ENCODE measurements at regions not wholly inside any gene's neighbourhood (a gene's known extent, or its start where the extent isn't known, plus 50 kb on each side); places are given as distances from the start of the nearest gene placed in this dataset.

DNA sequence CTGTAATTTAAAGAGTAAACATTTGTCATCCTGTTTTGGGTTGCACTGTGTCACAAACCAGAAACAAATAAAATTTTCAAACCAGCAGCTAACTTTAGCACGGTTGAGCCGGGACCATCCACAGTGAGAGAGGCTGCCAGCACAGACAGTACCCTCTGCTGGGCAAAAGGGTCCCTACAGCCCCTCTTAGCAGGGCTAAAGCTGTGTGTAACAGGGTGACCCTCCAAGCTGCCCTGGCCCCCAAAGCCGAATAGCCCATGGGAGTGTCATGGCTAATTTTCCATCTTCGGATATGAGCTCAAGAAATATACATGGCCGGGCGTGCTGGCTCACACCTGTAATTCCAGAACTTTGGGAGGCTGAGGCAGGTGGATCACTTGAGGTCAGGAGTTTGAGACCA is 157.1 kb upstream of the GRIN2B start:
- Mint-ChIP-seq H3K4me3 (no peak overlapping the region), H3K4me1 (no peaks in the 10 kb centered on the region), H3K36me3 (no peaks in the 10 kb centered on the region), H3K27ac (no peak overlapping the region), H3K27me3 (peaks cover 0 to 12% (median 8%) of the 10 kb centered on the region in 5 donors), H3K9me3 (peaks cover 0 to 2% (median 0%) of the 10 kb centered on the region in 11 donors)
- CTCF ChIA-PET: no interaction called here
- Histone ChIP-seq H3K36me3 (ENCODE audit: control insufficient read depth in 2 of 3, insufficient read depth in 3 of 3, low read length in 3 of 3) (no peaks in the 10 kb centered on the region), H3K4me1 (ENCODE audit: control insufficient read depth in 2 of 2, insufficient read depth in 2 of 2, low read length in 2 of 2) (no peaks in the 10 kb centered on the region), H3K4me3 (ENCODE audit: low read length) (no peak overlapping the region), H3K9me3 (ENCODE audit: control insufficient read depth in 2 of 3, low read length in 3 of 3) (no peaks in the 10 kb centered on the region), H3K27ac (ENCODE audit: low read depth, low read length) (no peak overlapping the region), H3K27me3 (ENCODE audit: control insufficient read depth in 2 of 2, insufficient read depth in 2 of 2, low read length in 2 of 2) (no peaks in the 10 kb centered on the region)
- POLR2A ChIA-PET: no interaction called here
- ATAC-seq: no peak
- DNase-seq: no peak
- intact Hi-C loops (cut with micrococcal nuclease): no loop called here

DNA sequence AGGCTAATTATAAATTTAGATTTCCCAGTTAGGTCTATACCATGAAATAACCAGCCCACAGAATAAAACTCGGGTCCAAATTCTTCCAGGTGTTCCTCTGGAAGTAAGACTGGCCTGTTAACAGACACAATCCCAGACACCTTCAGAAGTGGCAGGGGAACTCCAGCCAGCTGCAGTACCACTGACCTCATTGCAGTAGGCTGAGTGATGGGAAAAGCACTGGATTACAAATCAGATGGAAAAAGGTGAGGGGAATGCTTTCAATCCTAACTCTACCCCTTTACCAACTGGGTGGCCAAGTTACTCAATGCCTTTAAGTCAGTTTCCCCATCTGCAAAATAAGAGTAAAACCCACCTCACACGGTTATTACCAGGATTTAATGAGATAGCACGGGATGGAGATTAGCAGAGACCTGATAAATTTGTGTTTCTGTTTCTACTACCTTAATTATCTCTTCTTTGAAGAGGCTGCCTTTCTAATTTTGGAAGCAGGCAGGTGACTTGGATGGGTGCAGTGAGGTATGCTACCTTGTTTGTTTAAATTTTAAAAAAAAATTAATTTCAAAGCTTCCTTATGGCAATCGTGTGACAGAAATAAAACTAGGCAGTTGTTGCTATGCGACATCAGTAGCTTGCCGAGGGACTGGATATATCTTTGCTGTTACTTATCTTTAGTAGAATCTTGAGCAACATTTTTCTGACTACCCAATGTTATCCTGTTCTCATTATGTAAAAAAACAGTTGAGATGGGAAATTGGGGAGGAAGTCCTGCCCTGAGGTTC is 167.3 kb upstream of the GRIN2B start:
- ChIA-PET CTCF (interaction anchor here (1.0 kb wide), 1 partner anchor 20 kb away, joined by 3 read pairs; no protein-coding TSS in a partner anchor), POLR2A (no interaction called here)
- Mint-ChIP-seq H3K4me3 (no peak overlapping the region), H3K36me3 (no peaks in the 10 kb centered on the region), H3K9me3 (peaks cover 0 to 6% (median 0%) of the 10 kb centered on the region in 11 donors), H3K27ac (no peak overlapping the region), H3K27me3 (peaks cover 0 to 23% (median 0%) of the 10 kb centered on the region in 5 donors), H3K4me1 (no peaks in the 10 kb centered on the region)
- Histone ChIP-seq H3K27me3 (ENCODE audit: control insufficient read depth in 2 of 2, insufficient read depth in 2 of 2, low read length in 2 of 2) (no peaks in the 10 kb centered on the region), H3K27ac (ENCODE audit: low read depth, low read length) (no peak overlapping the region), H3K4me3 (ENCODE audit: low read length) (no peak overlapping the region), H3K9me3 (ENCODE audit: control insufficient read depth in 2 of 3, low read length in 3 of 3) (no peaks in the 10 kb centered on the region), H3K4me1 (ENCODE audit: control insufficient read depth in 2 of 2, insufficient read depth in 2 of 2, low read length in 2 of 2) (no peaks in the 10 kb centered on the region), H3K36me3 (ENCODE audit: control insufficient read depth in 2 of 3, insufficient read depth in 3 of 3, low read length in 3 of 3) (no peaks in the 10 kb centered on the region)
- intact Hi-C loops (cut with micrococcal nuclease): no loop called here
- DNase-seq (no peak), ATAC-seq (no peak)

DNA sequence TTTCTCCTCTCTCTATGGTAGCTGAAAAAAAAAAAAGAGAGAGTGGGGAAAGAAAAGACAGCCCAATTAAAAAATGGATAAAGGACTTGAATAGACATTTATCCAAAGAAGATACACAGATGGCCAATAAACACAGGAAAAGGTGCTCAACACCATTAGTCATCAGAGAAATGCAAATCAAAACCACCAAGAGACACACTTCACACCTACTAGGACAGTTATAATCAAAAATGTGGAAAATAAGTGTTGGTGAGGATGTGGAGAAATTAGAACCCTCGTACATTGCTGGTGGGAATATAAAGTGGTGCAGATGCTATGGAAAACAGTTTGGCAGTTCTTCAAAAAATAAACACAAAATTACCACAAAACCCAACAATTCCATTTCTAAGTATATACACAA is 172.4 kb upstream of the GRIN2B start:
- no peak overlapping the region for H3K4me3 ChIP-seq (ENCODE audit: low read length)
- Mint-ChIP-seq H3K4me1 (no peaks in the 10 kb centered on the region), H3K4me3 (no peak overlapping the region), H3K36me3 (peaks cover 0 to 3% (median 0%) of the 10 kb centered on the region in 5 donors), H3K27ac (no peak overlapping the region), H3K27me3 (peaks cover 0 to 24% (median 5%) of the 10 kb centered on the region in 5 donors), H3K9me3 (peaks cover 0 to 5% (median 0%) of the 10 kb centered on the region in 11 donors)
- no peaks in the 10 kb centered on the region for H3K4me1 ChIP-seq (ENCODE audit: control insufficient read depth in 2 of 2, insufficient read depth in 2 of 2, low read length in 2 of 2)
- ATAC-seq (no peak), DNase-seq (no peak)
- no peak overlapping the region for H3K27ac ChIP-seq (ENCODE audit: low read depth, low read length)
- H3K9me3 ChIP-seq (ENCODE audit: control insufficient read depth in 2 of 3, low read length in 3 of 3): no peaks in the 10 kb centered on the region
- H3K27me3 ChIP-seq (ENCODE audit: control insufficient read depth in 2 of 2, insufficient read depth in 2 of 2, low read length in 2 of 2): no peaks in the 10 kb centered on the region
- ChIA-PET CTCF (no interaction called here), POLR2A (no interaction called here)
- intact Hi-C loops (cut with micrococcal nuclease): no loop called here
- H3K36me3 ChIP-seq (ENCODE audit: control insufficient read depth in 2 of 3, insufficient read depth in 3 of 3, low read length in 3 of 3): no peaks in the 10 kb centered on the region

DNA sequence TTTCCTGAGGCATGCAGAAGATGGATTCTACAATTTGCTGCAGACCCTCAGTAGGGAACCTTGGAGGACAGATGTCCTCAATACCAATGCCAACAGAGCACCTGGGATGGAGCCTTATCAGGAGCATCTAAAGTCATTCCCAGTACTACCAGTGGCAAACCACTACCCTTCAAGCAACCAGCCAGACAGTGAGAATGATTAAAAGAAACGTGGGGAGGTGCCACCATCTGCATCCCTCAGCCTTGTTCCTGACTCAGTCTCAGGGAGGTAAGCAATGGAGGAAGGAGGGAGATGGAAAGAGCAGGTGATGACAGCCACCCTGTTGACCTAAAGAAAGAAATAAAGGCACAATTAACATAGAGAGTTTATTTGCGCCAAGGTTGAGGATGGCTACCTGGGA is 175.2 kb upstream of the GRIN2B start:
- Mint-ChIP-seq H3K9me3 (peaks cover 0 to 5% (median 0%) of the 10 kb centered on the region in 11 donors), H3K4me1 (no peaks in the 10 kb centered on the region), H3K4me3 (no peak overlapping the region), H3K36me3 (peaks cover 0 to 3% (median 0%) of the 10 kb centered on the region in 5 donors), H3K27me3 (peaks cover 0 to 18% (median 5%) of the 10 kb centered on the region in 5 donors), H3K27ac (no peak overlapping the region)
- CTCF ChIA-PET: interaction anchor here (1.2 kb wide), 1 partner anchor 10 kb away, joined by 4 read pairs; no protein-coding TSS in a partner anchor
- DNase-seq (no peak), ATAC-seq (no peak)
- Histone ChIP-seq H3K27ac (ENCODE audit: low read depth, low read length) (no peak overlapping the region), H3K27me3 (ENCODE audit: control insufficient read depth in 2 of 2, insufficient read depth in 2 of 2, low read length in 2 of 2) (no peaks in the 10 kb centered on the region), H3K4me3 (ENCODE audit: low read length) (no peak overlapping the region), H3K9me3 (ENCODE audit: control insufficient read depth in 2 of 3, low read length in 3 of 3) (no peaks in the 10 kb centered on the region), H3K4me1 (ENCODE audit: control insufficient read depth in 2 of 2, insufficient read depth in 2 of 2, low read length in 2 of 2) (no peaks in the 10 kb centered on the region), H3K36me3 (ENCODE audit: control insufficient read depth in 2 of 3, insufficient read depth in 3 of 3, low read length in 3 of 3) (no peaks in the 10 kb centered on the region)
- POLR2A ChIA-PET: no interaction called here
- intact Hi-C loops (cut with micrococcal nuclease): no loop called here

DNA sequence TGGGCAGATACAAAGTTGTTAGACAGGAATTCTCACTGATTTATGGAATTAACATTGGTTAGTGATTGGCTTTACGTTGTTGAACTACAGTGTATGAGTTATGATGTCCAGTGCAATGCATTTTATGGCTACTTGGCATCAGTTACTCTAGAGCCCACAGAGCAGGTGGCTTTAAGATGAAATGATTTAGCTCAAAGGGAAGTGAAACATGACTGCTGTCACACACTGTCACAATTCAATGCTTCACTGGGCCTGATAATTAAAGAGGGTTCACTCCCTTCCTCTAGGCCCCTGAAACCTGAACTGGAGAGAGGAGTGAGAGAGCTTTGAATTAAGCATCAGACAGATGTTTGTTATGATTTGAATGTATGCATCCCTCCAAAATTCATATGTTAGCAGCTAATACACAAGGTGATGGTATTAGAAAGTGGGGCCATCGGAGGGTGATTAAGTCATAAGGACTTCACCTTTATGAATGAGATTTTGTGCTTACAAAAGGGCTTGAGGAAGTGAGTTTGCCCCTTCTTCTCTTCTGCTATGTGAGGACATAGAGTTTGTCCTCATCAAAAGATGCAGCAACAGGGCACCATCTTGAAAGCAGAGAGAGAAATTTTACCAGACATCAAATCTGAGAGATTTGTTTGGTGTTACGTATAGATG is 175.8 kb upstream of the GRIN2B start:
- Mint-ChIP-seq H3K27me3 (peaks cover 0 to 18% (median 5%) of the 10 kb centered on the region in 5 donors), H3K27ac (no peak overlapping the region), H3K9me3 (peaks cover 0 to 5% (median 0%) of the 10 kb centered on the region in 11 donors), H3K4me3 (no peak overlapping the region), H3K36me3 (peaks cover 0 to 3% (median 0%) of the 10 kb centered on the region in 5 donors), H3K4me1 (no peaks in the 10 kb centered on the region)
- H3K4me3 ChIP-seq (ENCODE audit: low read length): no peak overlapping the region
- no peaks in the 10 kb centered on the region for H3K36me3 ChIP-seq (ENCODE audit: control insufficient read depth in 2 of 3, insufficient read depth in 3 of 3, low read length in 3 of 3)
- no peaks in the 10 kb centered on the region for H3K27me3 ChIP-seq (ENCODE audit: control insufficient read depth in 2 of 2, insufficient read depth in 2 of 2, low read length in 2 of 2)
- no peak for DNase-seq
- H3K4me1 ChIP-seq (ENCODE audit: control insufficient read depth in 2 of 2, insufficient read depth in 2 of 2, low read length in 2 of 2): no peaks in the 10 kb centered on the region
- H3K27ac ChIP-seq (ENCODE audit: low read depth, low read length): no peak overlapping the region
- intact Hi-C loops (cut with micrococcal nuclease): no loop called here
- ATAC-seq: peak; percentile 51
- no peaks in the 10 kb centered on the region for H3K9me3 ChIP-seq (ENCODE audit: control insufficient read depth in 2 of 3, low read length in 3 of 3)
- ChIA-PET POLR2A (no interaction called here), CTCF (interaction anchor here (1.2 kb wide), 1 partner anchor 10 kb away, joined by 4 read pairs; no protein-coding TSS in a partner anchor)

DNA sequence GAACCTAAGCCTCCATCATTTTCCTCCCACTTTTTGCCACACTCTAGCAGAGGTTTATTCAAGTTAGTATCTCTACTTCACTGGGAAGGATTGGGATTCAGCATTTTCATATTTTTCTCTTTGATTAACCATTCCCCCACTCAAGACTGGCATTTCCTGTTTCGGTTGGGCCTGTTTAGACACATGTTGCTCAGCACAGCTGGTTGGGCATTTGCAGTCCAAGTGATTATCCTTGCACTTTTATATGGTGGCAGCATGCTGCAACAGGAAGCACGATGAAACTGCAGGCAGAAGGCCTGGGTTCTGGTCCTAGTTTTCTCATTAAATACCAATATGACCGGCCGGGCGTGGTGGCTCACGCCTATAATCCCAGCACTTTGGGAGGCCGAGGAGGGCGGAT is 182.9 kb upstream of the GRIN2B start:
- Mint-ChIP-seq H3K36me3 (no peaks in the 10 kb centered on the region), H3K27ac (peak overlapping the region in 1 of 9 donors; percentile 33)

More for the DNA sequence above, 182.9 kb upstream of the GRIN2B start:
- POLR2A ChIA-PET: no interaction called here
- no peak overlapping the region for H3K4me3 ChIP-seq (ENCODE audit: low read length)
- Mint-ChIP-seq H3K4me1 (peaks cover 0 to 6% (median 0%) of the 10 kb centered on the region in 7 donors), H3K9me3 (peaks cover 0 to 1% (median 0%) of the 10 kb centered on the region in 11 donors), H3K4me3 (no peak overlapping the region), H3K27me3 (peaks cover 0 to 8% (median 6%) of the 10 kb centered on the region in 5 donors)
- H3K4me1 ChIP-seq (ENCODE audit: control insufficient read depth in 2 of 2, insufficient read depth in 2 of 2, low read length in 2 of 2): no peaks in the 10 kb centered on the region
- H3K27ac ChIP-seq (ENCODE audit: low read depth, low read length): no peak overlapping the region
- ATAC-seq: no peak
- CTCF ChIA-PET: no interaction called here
- no peaks in the 10 kb centered on the region for H3K27me3 ChIP-seq (ENCODE audit: control insufficient read depth in 2 of 2, insufficient read depth in 2 of 2, low read length in 2 of 2)
- intact Hi-C loops (cut with micrococcal nuclease): loop anchor here in 1 of 2 donors (10.0 kb wide), 1 partner anchor 799 kb away; no protein-coding TSS in a partner anchor
- no peak for DNase-seq
- H3K9me3 ChIP-seq (ENCODE audit: control insufficient read depth in 2 of 3, low read length in 3 of 3): no peaks in the 10 kb centered on the region
- H3K36me3 ChIP-seq (ENCODE audit: control insufficient read depth in 2 of 3, insufficient read depth in 3 of 3, low read length in 3 of 3): no peaks in the 10 kb centered on the region
